ENCODE measurements at regions not wholly inside any gene's neighbourhood (a gene's known extent, or its start where the extent isn't known, plus 50 kb on each side); places are given as distances from the start of the nearest gene placed in this dataset.

GRCh38 chr1:87682565-87682964 lies 353.9 kb downstream of the LMO4 start:
- DNase-seq (ENCODE audit: low read depth) = no peak

GRCh38 chr1:87683196-87683956 lies 354.7 kb downstream of the LMO4 start:
- no peak for DNase-seq (ENCODE audit: low read depth)

GRCh38 chr1:87684194-87684593 lies 355.5 kb downstream of the LMO4 start:
- no peak for DNase-seq (ENCODE audit: low read depth)

GRCh38 chr1:87684713-87685205 lies 356.1 kb downstream of the LMO4 start:
- DNase-seq (ENCODE audit: low read depth) = no peak

- DNase-seq (ENCODE audit: low read depth) = no peak
Measured at GRCh38 chr1:87685311-87686135, 356.8 kb downstream of the LMO4 start.

- DNase-seq (ENCODE audit: low read depth) = no peak
Measured at GRCh38 chr1:87686136-87686495, 357.4 kb downstream of the LMO4 start.

GRCh38 chr1:87686671-87687070 lies 358.0 kb downstream of the LMO4 start:
- no peak for DNase-seq (ENCODE audit: low read depth)

- no peak for DNase-seq (ENCODE audit: low read depth)
Measured at GRCh38 chr1:87688136-87688535, 359.5 kb downstream of the LMO4 start.

GRCh38 chr1:87689487-87689886 lies 360.8 kb downstream of the LMO4 start:
- DNase-seq (ENCODE audit: low read depth) = no peak

- DNase-seq (ENCODE audit: low read depth) = no peak
Measured at GRCh38 chr1:87696483-87696882, 367.8 kb downstream of the LMO4 start.

- DNase-seq (ENCODE audit: low read depth) = no peak
Measured at GRCh38 chr1:87702455-87702854, 373.8 kb downstream of the LMO4 start.

GRCh38 chr1:87705233-87705632 lies 376.6 kb downstream of the LMO4 start:
- no peak for DNase-seq (ENCODE audit: low read depth)

- no peak for DNase-seq (ENCODE audit: low read depth)
Measured at GRCh38 chr1:87706203-87706602, 377.5 kb downstream of the LMO4 start.

- no peak for DNase-seq (ENCODE audit: low read depth)
Measured at GRCh38 chr1:87706779-87707228, 378.1 kb downstream of the LMO4 start.

- no peak for DNase-seq (ENCODE audit: low read depth)
Measured at GRCh38 chr1:87707411-87707810, 378.7 kb downstream of the LMO4 start.

- DNase-seq (ENCODE audit: low read depth) = no peak
Measured at GRCh38 chr1:87712261-87713010, 383.8 kb downstream of the LMO4 start.

- no peak for DNase-seq (ENCODE audit: low read depth)
Measured at GRCh38 chr1:87714278-87714677, 385.6 kb downstream of the LMO4 start.

- DNase-seq (ENCODE audit: low read depth) = no peak
Measured at GRCh38 chr1:87715052-87715451, 386.4 kb downstream of the LMO4 start.

- DNase-seq (ENCODE audit: low read depth) = no peak
Measured at GRCh38 chr1:87715471-87715870, 386.8 kb downstream of the LMO4 start.

GRCh38 chr1:87717157-87717670 lies 388.5 kb downstream of the LMO4 start:
- DNase-seq (ENCODE audit: low read depth) = no peak

GRCh38 chr1:87718241-87718950 lies 389.7 kb downstream of the LMO4 start:
- no peak for DNase-seq (ENCODE audit: low read depth)

GRCh38 chr1:87719658-87720057 lies 391.0 kb downstream of the LMO4 start:
- no peak for DNase-seq (ENCODE audit: low read depth)

All from activated T-cell treated with anti-CD3 and anti-CD28 coated beads for 24 hours (primary cell).